Breast epithelium (tissue), 3 donors: ENCODE measurements at regions not wholly inside any gene's neighbourhood (a gene's known extent, or its start where the extent isn't known, plus 50 kb on each side); places are given as distances from the start of the nearest gene placed in this dataset.

Experiments
- CTCF ChIP-seq, 3 donors: fragments of 450-650 bp; IDR thresholded peaks; one replicate each; pipeline ENCODE4 v1.5.1; 2016 to 2017; ENCODE audit warnings: antibody characterized with exemption in 3 of 3, mild to moderate bottlenecking in 3 of 3, moderate library complexity in 3 of 3
- POLR2A ChIP-seq: fragments of 450-650 bp; IDR thresholded peaks from one replicate; pipeline ENCODE4 v1.6.1; 2016; ENCODE audit warnings: antibody characterized with exemption, mild to moderate bottlenecking, moderate library complexity

- no peak for TF ChIP-seq CTCF (IDR thresholded peaks at IDR 0.05)
- no peak for TF ChIP-seq POLR2A
Observed at GRCh38 chr9:24242576-24242975, 303.1 kb downstream of the IZUMO3 start.
